ENCODE measurements at regions not wholly inside any gene's neighbourhood (a gene's known extent, or its start where the extent isn't known, plus 50 kb on each side); places are given as distances from the start of the nearest gene placed in this dataset.

DNA sequence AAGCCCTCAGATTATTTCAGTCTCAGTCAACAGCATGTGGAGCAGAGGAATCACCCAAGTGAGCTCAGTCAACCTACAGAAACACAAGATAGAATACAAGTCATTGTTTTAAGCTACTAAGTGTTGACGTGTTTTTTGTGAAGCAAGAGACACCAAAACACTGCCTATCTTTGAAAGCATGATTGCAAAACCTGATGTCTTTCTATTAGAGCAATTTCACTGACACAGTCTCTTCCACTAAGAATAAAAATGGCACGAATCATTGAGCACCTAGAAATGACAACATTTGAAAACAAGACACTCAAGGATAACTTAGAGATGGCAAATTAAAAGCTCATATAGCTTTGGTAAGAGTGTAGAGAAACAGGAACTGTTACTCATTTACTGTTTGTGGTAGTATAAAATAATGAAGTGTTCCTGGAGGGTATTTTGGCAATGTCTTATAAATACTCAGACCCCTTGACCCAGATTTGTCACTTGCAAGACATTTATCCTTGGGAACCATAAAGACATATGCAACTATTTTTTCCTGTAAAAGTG is 407.1 kb upstream of the XYLT1 start (continued):
- TF ChIP-seq, protein P1, sequence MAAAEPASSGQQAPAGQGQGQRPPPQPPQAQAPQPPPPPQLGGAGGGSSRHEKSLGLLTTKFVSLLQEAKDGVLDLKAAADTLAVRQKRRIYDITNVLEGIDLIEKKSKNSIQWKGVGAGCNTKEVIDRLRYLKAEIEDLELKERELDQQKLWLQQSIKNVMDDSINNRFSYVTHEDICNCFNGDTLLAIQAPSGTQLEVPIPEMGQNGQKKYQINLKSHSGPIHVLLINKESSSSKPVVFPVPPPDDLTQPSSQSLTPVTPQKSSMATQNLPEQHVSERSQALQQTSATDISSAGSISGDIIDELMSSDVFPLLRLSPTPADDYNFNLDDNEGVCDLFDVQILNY (CRISPR knock-in tag; IDR thresholded peaks at IDR 0.05) = no peak
- TF ChIP-seq, protein P2, sequence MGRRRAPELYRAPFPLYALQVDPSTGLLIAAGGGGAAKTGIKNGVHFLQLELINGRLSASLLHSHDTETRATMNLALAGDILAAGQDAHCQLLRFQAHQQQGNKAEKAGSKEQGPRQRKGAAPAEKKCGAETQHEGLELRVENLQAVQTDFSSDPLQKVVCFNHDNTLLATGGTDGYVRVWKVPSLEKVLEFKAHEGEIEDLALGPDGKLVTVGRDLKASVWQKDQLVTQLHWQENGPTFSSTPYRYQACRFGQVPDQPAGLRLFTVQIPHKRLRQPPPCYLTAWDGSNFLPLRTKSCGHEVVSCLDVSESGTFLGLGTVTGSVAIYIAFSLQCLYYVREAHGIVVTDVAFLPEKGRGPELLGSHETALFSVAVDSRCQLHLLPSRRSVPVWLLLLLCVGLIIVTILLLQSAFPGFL (CRISPR knock-in tag; IDR thresholded peaks at IDR 0.05; ENCODE audit: borderline replicate concordance) = no peak
- TF ChIP-seq GTF2I (CRISPR knock-in tag; conservative IDR thresholded peaks at IDR 0.05) = no peak
- TF ChIP-seq, protein P3, sequence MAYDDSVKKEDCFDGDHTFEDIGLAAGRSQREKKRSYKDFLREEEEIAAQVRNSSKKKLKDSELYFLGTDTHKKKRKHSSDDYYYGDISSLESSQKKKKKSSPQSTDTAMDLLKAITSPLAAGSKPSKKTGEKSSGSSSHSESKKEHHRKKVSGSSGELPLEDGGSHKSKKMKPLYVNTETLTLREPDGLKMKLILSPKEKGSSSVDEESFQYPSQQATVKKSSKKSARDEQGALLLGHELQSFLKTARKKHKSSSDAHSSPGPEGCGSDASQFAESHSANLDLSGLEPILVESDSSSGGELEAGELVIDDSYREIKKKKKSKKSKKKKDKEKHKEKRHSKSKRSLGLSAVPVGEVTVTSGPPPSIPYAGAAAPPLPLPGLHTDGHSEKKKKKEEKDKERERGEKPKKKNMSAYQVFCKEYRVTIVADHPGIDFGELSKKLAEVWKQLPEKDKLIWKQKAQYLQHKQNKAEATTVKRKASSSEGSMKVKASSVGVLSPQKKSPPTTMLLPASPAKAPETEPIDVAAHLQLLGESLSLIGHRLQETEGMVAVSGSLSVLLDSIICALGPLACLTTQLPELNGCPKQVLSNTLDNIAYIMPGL (CRISPR knock-in tag; IDR thresholded peaks at IDR 0.05) = no peak
- TF ChIP-seq, protein P4, sequence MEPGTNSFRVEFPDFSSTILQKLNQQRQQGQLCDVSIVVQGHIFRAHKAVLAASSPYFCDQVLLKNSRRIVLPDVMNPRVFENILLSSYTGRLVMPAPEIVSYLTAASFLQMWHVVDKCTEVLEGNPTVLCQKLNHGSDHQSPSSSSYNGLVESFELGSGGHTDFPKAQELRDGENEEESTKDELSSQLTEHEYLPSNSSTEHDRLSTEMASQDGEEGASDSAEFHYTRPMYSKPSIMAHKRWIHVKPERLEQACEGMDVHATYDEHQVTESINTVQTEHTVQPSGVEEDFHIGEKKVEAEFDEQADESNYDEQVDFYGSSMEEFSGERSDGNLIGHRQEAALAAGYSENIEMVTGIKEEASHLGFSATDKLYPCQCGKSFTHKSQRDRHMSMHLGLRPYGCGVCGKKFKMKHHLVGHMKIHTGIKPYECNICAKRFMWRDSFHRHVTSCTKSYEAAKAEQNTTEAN (CRISPR knock-in tag; IDR thresholded peaks at IDR 0.05) = no peak
- TF ChIP-seq CBFB (CRISPR knock-in tag; IDR thresholded peaks at IDR 0.05; ENCODE audit: low read depth) = no peak
- TF ChIP-seq, protein P5, sequence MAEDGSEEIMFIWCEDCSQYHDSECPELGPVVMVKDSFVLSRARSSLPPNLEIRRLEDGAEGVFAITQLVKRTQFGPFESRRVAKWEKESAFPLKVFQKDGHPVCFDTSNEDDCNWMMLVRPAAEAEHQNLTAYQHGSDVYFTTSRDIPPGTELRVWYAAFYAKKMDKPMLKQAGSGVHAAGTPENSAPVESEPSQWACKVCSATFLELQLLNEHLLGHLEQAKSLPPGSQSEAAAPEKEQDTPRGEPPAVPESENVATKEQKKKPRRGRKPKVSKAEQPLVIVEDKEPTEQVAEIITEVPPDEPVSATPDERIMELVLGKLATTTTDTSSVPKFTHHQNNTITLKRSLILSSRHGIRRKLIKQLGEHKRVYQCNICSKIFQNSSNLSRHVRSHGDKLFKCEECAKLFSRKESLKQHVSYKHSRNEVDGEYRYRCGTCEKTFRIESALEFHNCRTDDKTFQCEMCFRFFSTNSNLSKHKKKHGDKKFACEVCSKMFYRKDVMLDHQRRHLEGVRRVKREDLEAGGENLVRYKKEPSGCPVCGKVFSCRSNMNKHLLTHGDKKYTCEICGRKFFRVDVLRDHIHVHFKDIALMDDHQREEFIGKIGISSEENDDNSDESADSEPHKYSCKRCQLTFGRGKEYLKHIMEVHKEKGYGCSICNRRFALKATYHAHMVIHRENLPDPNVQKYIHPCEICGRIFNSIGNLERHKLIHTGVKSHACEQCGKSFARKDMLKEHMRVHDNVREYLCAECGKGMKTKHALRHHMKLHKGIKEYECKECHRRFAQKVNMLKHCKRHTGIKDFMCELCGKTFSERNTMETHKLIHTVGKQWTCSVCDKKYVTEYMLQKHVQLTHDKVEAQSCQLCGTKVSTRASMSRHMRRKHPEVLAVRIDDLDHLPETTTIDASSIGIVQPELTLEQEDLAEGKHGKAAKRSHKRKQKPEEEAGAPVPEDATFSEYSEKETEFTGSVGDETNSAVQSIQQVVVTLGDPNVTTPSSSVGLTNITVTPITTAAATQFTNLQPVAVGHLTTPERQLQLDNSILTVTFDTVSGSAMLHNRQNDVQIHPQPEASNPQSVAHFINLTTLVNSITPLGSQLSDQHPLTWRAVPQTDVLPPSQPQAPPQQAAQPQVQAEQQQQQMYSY (CRISPR knock-in tag; IDR thresholded peaks at IDR 0.05) = no peak
- TF ChIP-seq, protein P6, sequence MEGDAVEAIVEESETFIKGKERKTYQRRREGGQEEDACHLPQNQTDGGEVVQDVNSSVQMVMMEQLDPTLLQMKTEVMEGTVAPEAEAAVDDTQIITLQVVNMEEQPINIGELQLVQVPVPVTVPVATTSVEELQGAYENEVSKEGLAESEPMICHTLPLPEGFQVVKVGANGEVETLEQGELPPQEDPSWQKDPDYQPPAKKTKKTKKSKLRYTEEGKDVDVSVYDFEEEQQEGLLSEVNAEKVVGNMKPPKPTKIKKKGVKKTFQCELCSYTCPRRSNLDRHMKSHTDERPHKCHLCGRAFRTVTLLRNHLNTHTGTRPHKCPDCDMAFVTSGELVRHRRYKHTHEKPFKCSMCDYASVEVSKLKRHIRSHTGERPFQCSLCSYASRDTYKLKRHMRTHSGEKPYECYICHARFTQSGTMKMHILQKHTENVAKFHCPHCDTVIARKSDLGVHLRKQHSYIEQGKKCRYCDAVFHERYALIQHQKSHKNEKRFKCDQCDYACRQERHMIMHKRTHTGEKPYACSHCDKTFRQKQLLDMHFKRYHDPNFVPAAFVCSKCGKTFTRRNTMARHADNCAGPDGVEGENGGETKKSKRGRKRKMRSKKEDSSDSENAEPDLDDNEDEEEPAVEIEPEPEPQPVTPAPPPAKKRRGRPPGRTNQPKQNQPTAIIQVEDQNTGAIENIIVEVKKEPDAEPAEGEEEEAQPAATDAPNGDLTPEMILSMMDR (IDR thresholded peaks at IDR 0.05) = no peak
- no peak for TF ChIP-seq ESRRA (CRISPR knock-in tag; IDR thresholded peaks at IDR 0.05; ENCODE audit: borderline replicate concordance)

DNA sequence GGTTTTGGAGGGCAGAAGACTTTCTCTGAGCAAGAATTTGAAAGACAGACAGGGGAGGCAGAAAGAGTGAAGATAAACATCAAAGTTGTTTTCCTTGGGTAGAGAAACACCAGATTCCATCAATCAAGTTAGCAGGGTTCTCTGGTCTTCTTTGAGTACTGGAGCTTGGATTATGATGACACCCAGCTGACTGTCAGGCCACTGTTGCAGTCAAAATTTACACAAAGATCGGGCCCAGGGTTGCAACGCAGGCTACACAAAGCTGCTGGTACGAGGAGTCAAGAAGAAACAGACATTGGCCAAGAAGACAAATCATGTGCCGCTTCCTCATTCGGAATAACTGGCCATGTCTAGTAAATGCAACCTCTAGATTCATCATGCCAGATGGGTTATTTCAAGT is 396.2 kb upstream of the XYLT1 start:
- Mint-ChIP-seq H3K4me1 (peaks cover 9% of the 10 kb centered on the region), H3K36me3 (no peaks in the 10 kb centered on the region), H3K9me3 (no peaks in the 10 kb centered on the region; the same call in 1 of the 2 replicates), H3K27me3 (ENCODE audit: low read depth) (no peaks in the 10 kb centered on the region), H3K4me3 (no peak overlapping the region), H3K27ac (no peak overlapping the region)
- no peak for DNase-seq (ENCODE audit: low spot score)
- no peak for ATAC-seq
- POLR2A ChIA-PET = no interaction called here
- CTCF ChIA-PET = no interaction called here
- TF ChIP-seq NR2C2 (CRISPR knock-in tag; IDR thresholded peaks at IDR 0.05) (no peak), NR1H2 (CRISPR knock-in tag; IDR thresholded peaks at IDR 0.05) (no peak), ZNF138 (CRISPR knock-in tag; conservative IDR thresholded peaks at IDR 0.05) (no peak), ESRRA (CRISPR knock-in tag; IDR thresholded peaks at IDR 0.05; ENCODE audit: borderline replicate concordance) (no peak)

Data from WTC11 (cell line).